Transverse colon (tissue), 3 donors: ENCODE measurements at regions not wholly inside any gene's neighbourhood (a gene's known extent, or its start where the extent isn't known, plus 50 kb on each side); places are given as distances from the start of the nearest gene placed in this dataset.

Experiments used
- CTCF ChIP-seq, 5 experiments: fragments of 200-600 bp in 3 of 5; fragments of 450-650 bp in 2 of 5; sonication (generic) in 3 of 5; IDR thresholded peaks; 1 replicate in 2 of 5; 2 replicates in 3 of 5; pipeline ENCODE4 v1.5.1; 2016 to 2017; ENCODE audit warnings: antibody characterized with exemption in 5 of 5, inconsistent platforms in 3 of 5, mild to moderate bottlenecking in 2 of 5, moderate library complexity in 1 of 5
- POLR2A ChIP-seq: fragments of 450-650 bp; IDR thresholded peaks from one replicate; pipeline ENCODE4 v1.6.1; 2016; ENCODE audit warnings: antibody characterized with exemption, mild to moderate bottlenecking, moderate library complexity

GRCh38 chr2:186959486-186959885 lies 110.5 kb upstream of the ZSWIM2 start:
- no peak for TF ChIP-seq CTCF (IDR thresholded peaks at IDR 0.05)
- TF ChIP-seq POLR2A = no peak
